Right ventricle myocardium inferior (tissue), 1 donor: ENCODE measurements at regions not wholly inside any gene's neighbourhood (a gene's known extent, or its start where the extent isn't known, plus 50 kb on each side); places are given as distances from the start of the nearest gene placed in this dataset.

Experiments
- ATAC-seq: fragments of 200-7000 bp; cut with Tn5 transposase; one replicate; pipeline ENCODE4 v1.9.1; 2020; ENCODE audit warnings: mild to moderate bottlenecking, moderate library complexity
- DNase-seq: peaks from one replicate; pipeline ENCODE4 v3.0.0; 2021; ENCODE audit errors: missing footprints
- intact Hi-C: fragments of 100-400 bp; cut with DNase I; formaldehyde crosslinking; loops from one replicate; pipeline ENCODE4 v1.11.0; 2022
- donor health status: DM: no; HTN: yes; CAD: no; lungs with severe emphysema.

DNA sequence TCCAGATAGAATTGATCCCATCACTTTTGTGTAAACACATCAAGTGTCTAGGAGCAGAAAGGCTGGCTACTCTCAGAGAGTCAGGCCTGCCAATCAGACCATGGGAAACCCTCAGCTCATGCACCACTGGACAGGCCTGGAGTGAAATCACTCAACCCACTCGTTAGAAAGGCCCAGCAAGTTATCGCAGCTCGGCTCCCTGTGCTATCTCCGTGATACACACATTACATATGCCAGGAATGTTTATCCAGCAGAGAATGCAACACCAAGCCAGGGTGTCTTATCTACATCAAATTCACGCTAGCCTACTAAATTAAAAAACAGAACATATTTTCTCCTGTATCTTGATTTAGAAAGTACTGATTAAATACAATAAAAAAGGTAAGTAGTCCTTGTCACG is 232.4 kb upstream of the FOXQ1 start:
- DNase-seq (no peak), ATAC-seq (no peak)
- intact Hi-C loops, result no loop called here

DNA sequence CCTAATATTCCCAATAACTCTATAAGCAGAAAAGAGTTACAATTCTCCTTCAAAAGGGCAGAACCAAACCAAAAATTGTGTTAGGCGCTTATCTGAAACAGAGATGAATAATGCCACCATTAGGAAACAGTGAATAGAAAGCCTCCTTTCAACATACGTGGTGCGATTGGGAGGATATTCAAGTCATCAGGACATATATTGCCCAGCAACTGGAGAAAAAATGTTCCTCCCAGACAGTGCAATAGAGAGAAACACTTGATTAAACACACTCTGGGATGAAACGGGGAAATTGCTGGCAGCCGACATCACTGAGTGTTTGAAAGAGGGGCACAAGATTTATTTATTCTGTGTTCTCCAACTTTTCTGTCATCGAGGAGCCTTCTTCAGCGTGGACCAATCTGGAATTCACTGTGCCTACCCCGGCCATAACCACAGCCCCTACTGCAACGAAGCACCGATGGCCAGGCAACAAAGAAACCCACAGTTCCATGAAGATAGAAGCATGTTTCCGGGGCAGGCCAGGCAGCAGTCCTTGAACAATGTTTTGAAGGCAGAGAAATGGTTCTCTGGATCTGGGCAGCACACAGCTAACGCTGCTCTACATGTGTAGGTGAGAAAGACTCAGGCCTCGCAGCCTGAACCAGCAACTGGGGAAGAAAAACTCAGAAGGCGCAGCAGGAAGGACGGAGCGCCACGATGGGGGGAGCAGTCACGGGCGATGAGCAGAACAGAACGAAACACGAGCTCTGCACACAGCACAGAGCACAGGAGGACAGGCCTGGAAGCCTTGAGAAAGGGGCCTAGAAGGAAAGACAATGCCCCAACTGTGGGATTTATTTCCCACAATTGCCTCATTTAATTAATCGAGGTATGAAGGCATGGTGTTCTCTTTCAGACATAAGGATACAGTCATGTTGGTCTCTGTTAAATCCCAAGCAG is 234.2 kb upstream of the FOXQ1 start:
- ATAC-seq (no peak), DNase-seq (no peak)
- intact Hi-C loops, result no loop called here

DNA sequence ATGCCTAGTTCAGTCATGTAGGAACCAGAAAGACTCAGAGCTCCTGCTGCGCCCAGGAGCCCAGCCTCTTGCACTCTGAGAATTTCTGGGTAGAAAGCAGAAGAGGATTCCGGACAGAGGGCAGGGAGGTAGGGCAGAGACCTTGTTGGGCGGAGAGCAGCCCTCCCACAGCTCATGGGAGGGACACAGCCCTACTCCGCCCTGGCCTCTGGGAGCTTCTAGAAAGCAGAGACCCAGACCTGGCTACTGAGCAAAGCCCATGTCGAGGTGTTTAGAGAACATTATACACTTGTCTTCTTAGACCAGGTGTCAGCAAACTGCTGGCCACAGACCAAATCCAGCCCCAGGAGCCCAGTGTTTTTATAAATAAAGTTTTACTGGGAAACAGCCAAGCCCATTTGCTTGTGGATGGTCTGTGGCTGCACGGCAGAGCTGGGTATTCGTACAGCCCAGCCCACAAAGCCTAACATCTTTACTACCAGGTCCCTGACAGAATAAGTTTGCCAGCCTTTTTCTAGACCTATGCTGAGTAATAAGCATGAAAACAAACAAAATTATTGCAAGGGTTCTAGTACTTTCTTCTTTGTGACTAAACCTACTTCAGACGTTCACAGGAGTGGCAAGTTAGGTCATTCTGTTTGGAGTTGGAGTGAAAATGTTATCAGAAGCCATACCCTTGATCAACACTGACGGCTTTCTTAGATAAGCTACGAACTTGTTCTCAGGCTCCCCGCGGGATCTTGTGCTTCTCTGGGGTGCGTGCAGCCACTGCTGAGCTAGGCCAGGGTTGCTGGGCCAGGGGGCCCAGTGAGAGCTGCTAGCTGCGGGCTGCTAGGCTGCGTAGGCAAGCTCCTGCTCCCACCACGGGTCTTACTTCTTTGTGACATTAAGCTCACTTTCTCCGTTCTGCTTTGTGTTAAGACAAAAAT is 235.1 kb upstream of the FOXQ1 start:
- intact Hi-C loops, result no loop called here
- DNase-seq (no peak), ATAC-seq (no peak)

DNA sequence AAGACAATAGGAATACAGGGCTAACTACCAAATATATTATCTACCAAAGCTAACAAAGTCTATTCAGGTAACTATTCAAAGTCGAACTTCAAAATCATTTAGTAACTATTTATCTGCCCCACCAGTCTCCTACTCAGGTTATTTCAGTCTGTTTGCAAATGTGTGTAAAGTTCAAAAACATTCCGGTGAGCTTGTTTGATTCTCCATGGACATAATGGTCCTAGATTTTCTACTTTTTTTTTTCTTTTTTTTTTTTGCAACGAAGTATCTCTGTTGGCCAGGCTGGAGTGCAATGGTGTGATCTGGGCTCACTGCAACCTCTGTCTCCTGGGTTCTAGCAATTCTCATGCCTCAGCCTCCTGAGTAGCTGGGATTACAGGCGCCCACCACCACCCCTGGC is 236.0 kb upstream of the FOXQ1 start:
- intact Hi-C loops, result no loop called here
- ATAC-seq (no peak), DNase-seq (no peak)

DNA sequence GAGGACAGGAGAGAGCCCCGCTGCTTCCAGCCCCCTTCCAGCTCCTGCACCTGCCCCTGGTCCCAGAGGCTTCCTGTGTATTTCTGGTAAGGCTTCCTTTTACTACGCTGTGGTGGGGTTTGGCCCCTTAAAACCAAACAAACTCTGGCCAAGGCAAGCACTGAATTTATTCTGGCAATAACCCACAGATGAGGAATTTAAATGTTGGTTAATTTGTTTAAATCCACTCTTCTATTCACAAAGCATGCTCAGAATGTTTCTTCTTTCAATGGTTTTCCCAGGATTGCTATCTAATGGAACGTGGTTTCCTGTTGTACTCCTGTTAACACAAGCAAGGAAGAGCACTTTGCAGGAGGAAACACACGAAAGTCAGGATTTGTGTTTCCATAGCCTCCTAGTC is 236.5 kb upstream of the FOXQ1 start:
- intact Hi-C loops, result no loop called here
- no peak for ATAC-seq
- no peak for DNase-seq

DNA sequence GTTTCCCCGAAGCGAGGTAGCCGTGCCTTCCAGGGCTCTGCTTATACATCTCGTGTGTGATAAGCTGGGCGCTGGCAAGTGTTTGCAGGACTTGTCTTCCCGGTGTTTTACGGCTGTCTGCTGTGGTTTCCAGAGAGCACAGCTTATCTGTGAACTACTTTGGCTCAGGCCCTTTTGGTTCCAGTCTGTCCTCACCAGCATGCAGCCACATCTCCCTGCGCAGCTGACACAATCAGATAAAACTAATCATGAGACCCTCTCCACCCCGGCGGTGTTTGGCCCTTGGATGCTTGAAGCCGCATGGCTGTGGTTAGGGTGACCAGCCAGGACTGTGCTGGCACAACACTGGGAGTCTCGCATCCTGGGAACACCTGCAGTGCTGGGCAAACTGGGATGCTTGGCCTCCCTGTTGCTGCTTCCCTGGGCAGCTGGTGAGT is 241.8 kb upstream of the FOXQ1 start:
- ATAC-seq, result peak; percentile 56

DNA sequence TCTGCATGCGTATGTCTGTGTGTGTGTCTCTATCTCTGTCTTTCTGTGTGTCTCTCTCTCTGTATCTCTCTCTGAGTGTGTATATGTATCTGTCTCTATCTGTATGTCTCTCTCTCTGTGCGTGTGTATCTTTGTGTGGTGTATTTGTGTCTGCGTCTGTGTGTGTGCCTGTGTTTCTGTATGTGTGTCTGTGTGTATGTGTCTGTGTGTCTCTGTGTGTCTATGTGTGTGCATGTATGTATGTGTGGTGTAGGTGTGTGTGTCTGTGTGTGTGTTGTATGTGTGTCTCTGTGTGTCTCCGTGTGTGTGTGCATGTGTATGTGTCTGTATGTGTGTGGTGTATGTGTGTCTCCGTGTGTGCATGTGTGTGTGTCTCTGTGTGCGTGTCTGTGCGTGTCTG is 243.0 kb upstream of the FOXQ1 start:
- no peak for ATAC-seq
- no peak for DNase-seq
- intact Hi-C loops, result no loop called here

More for the DNA sequence above, 241.8 kb upstream of the FOXQ1 start:
- peak; percentile 63 for DNase-seq
- intact Hi-C loops, result no loop called here

DNA sequence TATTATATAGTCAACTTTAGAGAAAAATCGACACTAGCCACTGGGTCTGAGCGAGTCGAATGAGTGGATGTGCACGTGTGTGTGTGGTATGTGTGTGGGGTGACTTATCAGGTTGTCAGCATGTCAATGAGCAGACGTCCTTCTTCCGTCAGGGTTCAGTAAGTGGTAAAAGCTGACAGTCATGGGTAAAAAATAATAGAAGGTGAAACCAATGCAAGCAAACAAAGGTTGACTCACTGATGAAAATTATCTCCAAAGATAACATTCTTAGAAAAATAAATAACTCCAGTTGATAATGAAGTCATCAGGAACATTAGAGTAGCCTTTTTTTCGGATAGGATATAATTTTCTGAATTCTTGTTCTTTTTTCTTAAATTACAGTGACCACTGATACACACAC is 243.8 kb upstream of the FOXQ1 start:
- ATAC-seq, result no peak
- no peak for DNase-seq
- intact Hi-C loops, result no loop called here

DNA sequence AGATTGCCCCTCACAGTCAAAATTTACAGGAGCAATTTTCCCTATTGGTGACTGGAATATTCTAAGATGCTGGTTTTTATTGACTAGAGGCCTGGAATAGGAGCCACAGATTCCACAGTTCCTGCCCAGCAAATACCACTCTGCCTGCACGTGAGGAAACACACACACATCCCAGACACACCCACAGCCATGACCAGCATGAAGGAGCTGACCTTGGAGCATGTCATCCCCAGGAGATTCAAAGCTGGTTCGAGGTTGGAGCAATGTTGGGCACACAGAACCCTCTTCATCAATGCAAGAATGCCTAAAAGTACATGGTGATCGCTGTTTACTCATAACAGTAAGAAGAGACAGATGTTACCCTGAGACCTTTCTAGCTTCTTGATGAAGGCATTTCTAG is 244.6 kb upstream of the FOXQ1 start:
- ATAC-seq, result no peak
- no peak for DNase-seq
- intact Hi-C loops, result no loop called here

DNA sequence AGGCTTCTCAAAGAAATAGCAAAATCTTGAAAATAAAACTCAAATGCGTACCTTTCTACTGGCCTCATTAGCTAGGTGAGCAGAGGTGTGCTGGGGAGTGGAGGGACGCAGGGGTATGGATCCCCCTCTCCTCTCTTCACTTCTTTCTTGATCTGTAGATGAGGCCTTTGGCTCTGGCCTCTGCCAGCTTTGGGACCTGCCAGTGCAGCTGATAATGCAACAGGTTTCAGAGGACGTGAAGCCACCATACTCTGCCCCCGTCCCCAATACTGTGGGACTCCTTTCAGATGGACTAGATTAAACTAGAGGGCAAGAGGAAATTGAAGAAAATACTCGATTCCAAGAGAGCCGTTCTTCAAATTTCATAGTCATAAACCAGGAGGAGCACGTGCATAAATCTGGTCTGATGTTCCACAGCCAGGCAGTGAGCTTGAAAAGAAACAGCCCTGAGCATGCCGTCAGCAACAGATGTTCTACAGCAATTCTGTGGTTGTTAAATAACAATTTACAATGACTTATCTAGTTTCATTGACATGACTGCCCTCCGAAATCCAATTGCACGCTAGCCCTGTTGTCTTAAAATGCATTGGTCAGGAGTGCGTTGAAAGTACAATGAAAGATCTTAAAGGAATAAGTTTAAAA is 245.3 kb upstream of the FOXQ1 start:
- intact Hi-C loops, result no loop called here

DNA sequence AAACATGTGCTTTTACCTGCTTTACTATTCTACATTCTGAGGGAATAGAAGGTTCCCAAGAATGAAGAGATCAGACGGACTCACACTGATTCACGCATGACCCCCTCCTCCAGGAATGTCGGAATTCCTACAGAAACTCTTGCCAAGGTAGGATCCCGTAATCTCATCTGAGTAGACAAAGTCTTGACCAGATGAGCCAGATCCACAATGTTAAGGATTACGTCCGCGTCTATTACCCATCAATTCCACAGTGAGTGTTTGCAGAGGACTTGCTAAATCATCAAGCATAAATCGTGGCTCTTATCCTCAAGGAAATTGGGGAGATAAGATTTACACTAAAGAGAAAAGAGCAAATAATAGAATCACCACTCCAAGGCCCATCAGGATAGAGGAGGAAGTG is 245.9 kb upstream of the FOXQ1 start:
- ATAC-seq (no peak), DNase-seq (no peak)
- intact Hi-C loops, result no loop called here

More for the DNA sequence above, 245.3 kb upstream of the FOXQ1 start:
- DNase-seq (no peak), ATAC-seq (no peak)

DNA sequence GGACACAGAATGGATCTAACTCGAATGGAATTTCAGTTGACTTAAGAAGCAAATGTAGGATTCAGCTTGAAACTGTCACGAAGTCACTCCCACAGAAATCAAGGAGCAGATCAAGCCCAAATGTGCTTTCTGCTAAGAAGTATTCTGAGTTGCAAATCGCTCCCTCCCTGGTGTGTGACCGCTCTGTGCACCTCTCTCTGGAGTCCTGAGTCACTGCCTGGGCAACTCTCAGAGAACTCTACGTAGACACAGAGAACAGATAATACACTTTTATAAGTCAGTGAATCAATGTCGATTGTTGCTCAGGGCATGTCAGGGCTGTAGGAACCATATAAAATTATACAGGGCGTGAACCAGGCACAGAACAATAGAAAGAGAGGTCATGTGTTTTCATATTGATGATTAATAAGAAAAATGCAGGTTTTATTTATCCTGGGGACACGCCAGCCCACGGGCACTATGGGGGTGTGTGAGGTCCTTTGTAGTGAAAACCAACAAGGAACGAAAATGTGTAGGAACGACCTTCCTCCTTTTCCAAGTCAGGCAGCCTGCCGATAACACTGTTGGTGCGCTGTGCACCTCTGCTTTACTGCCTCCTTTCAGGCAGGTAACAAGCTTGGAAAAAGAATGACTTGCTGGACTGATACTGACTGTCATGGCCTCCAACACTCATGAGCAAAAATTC is 248.1 kb upstream of the FOXQ1 start:
- no peak for ATAC-seq
- no peak for DNase-seq
- intact Hi-C loops, result no loop called here

DNA sequence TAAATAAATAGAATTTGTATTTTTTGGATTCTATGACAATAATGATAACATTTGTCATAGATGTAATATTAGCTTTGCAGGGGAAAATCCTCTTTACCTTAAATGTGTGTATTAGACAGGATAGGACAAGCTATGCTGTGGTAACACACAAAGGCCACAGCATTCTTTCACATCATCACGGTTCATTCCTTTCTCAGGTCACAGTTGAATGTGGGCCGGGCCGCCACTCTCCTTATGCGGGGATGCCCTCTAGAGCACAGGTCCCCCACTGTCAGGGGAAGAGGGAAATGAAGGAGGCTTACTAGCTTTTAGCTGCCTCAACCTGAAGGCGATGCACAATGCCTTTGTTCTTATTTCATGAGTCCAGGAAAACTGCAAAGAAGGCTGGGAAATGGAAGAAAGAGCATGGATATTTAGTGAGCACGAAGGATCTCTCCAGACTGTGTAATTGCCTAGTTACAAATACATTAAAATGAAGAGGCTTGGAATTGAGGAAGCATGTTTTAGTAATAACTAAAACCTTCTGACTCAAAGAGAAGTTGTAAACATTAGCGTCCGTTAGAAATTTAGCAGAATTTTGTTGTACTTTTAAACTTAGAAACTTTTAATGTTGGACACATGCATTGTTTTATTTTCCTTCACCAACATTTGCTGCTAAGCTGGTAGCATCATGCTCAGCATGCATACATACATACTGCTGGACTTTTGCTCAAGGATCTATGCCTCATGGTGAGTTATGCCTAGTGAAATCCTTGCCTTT is 248.9 kb upstream of the FOXQ1 start:
- intact Hi-C loops, result no loop called here
- no peak for ATAC-seq
- no peak for DNase-seq

DNA sequence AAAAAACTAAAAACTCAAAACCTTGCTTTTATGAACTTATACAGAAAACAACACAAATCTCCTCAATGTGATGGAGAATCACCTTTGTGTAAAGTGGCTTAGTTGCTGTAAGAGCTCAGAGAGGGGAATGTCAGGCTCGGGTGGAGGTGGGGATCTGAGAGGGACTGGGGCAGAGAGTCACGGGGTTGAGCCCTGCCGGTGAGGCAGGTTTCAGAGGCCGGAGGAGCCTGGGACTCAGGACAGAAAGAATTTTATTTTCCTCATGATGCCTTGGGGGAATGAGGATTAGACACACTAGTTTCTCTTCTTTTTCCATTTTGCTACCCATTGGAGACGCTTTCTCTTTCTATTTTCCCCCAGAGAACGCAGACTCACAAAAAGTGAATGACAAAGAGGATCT is 252.3 kb upstream of the FOXQ1 start:
- DNase-seq, result no peak
- no peak for ATAC-seq
- intact Hi-C loops, result no loop called here

DNA sequence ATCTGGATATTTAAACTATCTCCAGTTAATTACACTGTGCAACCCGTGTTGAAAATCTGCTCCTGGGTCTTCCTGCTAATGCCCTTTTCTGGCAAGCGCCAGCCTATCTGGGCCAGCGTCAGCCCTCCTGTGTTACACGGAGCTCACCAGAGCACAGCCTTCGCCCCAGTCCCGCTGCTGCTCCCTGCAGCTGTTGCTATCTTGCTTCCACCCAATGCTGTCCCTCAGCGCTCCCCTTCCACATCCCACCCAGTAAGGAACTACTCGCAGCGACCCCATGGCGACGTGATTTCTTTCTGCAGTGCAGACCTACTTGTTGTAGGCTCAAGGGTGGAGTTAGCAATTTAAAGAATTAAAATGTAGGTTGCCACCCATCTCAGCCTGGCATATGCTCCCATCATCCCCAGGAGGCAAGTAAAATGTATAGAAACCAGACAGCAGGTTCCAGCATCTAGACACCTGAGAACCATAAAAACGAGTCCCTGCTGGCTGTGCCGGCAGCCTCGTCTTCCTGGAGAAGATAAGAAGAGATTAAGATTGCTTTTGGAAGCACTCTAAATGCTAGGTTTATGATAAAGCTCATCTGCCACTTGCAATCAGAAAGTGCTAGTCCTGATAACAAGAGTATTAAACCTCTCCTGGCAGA is 254.3 kb upstream of the FOXQ1 start:
- no peak for ATAC-seq
- no peak for DNase-seq
- intact Hi-C loops, result no loop called here

DNA sequence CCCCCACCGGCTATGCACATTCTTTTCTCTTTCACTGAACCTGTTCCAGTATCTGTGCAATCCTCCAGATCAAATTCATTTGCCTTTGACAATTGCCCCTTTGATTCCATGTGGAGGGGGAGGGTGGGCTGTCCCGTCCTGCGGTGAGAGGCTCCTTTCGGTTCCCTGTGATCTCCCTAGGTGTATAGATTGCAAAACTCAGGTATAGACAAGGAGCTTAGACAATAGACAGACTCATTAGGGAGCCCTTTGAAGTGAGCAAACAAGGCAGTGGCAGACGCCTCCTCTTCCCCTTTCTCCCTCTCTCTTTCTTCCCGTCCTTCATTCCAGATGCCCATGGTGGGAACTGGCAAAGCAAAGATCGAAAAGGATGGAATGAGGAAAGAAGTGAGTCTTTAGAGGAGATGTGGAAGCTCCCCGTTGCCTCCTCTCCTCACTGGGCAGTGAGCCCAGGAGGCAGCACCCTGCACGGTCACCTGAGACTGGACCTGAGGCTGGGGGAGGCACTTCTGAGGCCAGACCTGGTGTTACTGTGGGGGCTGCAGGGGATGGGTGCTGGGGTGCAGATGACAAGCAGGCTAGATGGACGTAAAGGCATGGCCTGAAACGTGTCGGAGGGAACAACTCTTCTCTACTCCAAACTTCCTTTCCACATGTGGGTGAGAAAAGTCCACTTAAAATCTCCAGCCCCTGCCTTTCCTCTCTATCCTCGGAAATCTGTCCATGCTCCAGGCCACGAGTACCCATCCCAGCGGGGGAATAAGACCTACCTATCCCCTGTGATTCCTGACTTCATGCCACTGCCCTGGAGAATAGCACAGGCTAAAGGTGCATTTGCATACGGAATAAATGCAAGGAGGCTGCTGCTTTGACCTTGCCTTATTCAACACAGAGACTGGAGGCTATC is 256.6 kb upstream of the FOXQ1 start:
- intact Hi-C loops, result no loop called here
- DNase-seq (no peak), ATAC-seq (no peak)

DNA sequence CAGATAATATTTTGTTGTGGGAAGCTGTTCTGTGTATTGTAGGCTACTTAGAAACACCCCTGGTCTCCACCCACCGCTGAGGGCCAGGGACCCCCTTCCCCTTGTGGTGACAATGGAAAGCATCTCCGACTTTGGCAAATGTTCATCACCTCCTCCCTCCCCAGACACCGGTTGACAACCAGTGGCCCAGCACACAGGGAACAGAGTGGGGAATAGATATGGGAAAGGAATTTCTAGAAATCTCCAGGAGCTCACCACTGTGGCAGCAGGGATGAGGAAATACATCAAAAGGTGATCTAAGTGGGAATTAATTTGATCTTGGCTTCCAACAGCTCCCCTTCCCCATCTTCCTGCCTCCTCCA is 257.3 kb upstream of the FOXQ1 start:
- ATAC-seq (no peak), DNase-seq (no peak)
- intact Hi-C loops, result no loop called here
